ENCODE measurements at regions not wholly inside any gene's neighbourhood (a gene's known extent, or its start where the extent isn't known, plus 50 kb on each side); places are given as distances from the start of the nearest gene placed in this dataset.

DNA sequence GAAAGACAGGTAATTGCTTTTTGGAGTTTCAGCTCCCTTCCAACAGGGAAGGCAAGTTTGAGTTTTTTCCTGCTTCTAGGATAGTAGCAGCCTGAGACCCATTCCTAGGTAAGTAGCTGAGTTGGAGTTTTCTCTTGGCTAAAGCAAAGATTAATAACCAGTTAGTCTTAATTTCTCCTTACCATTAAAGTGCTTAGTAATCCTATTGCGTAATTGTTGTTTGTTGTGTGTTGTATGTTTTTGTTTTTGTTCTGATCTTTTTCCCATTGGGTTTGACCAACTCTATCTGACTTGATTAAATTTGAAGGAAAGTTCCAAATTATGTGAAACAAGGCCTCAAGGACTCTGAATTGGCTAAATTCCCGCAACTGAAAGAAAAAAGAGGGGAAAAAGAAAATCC is 83.5 kb downstream of the TBX22 start:
- Histone ChIP-seq H3K27ac (ENCODE audit: low read depth, low read length) (no peak overlapping the region), H3K4me1 (ENCODE audit: control insufficient read depth in 3 of 3, insufficient read depth in 3 of 3, low read length in 3 of 3) (no peaks in the 10 kb centered on the region), H3K9me3 (ENCODE audit: control insufficient read depth in 3 of 3, low read length in 3 of 3) (no peaks in the 10 kb centered on the region), H3K36me3 (ENCODE audit: control insufficient read depth in 3 of 3, insufficient read depth in 3 of 3, low read length in 3 of 3) (no peaks in the 10 kb centered on the region), H3K27me3 (ENCODE audit: control insufficient read depth in 3 of 3, insufficient read depth in 3 of 3, low read length in 3 of 3) (no peaks in the 10 kb centered on the region), H3K4me3 (ENCODE audit: low read length in 3 of 3) (no peak overlapping the region), H3K9ac (ENCODE audit: low read depth in 1 of 3, low read length in 3 of 3) (no peak overlapping the region)

DNA sequence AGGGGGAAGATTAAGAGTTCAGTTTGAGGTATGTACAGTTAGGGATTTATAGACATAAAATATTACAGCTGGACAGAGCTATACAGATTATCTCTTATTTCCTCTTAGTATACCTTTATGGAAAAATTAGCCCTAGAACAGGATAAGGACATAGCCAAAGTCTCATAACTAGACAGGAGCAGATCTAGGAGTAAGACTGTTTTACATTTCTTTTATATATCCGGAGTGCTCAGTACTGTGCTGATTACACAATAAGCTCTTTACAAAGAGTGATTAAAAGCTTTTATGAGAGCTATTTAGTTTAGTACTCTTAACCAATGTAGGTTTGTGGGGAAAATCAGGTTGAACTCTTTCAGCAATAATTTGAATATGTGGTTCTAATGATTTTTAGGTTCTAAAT is 105.8 kb downstream of the TBX22 start:
- Histone ChIP-seq H3K9ac (ENCODE audit: low read depth in 1 of 3, low read length in 3 of 3) (no peak overlapping the region), H3K4me3 (ENCODE audit: low read length in 3 of 3) (no peak overlapping the region), H3K27ac (ENCODE audit: low read depth, low read length) (no peak overlapping the region), H3K36me3 (ENCODE audit: control insufficient read depth in 3 of 3, insufficient read depth in 3 of 3, low read length in 3 of 3) (no peaks in the 10 kb centered on the region), H3K27me3 (ENCODE audit: control insufficient read depth in 3 of 3, insufficient read depth in 3 of 3, low read length in 3 of 3) (no peaks in the 10 kb centered on the region), H3K9me3 (ENCODE audit: control insufficient read depth in 3 of 3, low read length in 3 of 3) (no peaks in the 10 kb centered on the region), H3K4me1 (ENCODE audit: control insufficient read depth in 3 of 3, insufficient read depth in 3 of 3, low read length in 3 of 3) (no peaks in the 10 kb centered on the region)

DNA sequence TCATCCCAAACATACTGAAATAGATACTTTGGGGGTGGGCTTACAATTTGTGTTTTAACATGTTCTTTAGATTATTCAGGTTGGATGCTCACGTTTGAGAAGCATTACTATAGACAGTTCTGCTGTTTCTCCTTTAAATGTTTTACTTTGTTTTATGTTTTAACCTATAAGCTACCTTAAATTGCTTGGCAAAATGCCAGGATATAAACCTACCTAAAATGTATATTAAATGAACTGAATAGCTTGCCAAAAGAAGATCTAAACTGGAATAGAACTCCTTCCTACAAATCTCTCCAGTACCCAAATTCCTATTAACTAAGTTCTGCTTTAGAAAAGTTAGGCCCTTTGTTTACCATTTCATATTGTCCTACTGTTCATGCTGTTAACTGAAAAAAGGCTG is 124.4 kb downstream of the TBX22 start:
- Histone ChIP-seq H3K4me3 (ENCODE audit: low read length in 3 of 3) (no peak overlapping the region), H3K4me1 (ENCODE audit: control insufficient read depth in 3 of 3, insufficient read depth in 3 of 3, low read length in 3 of 3) (no peaks in the 10 kb centered on the region), H3K9me3 (ENCODE audit: control insufficient read depth in 3 of 3, low read length in 3 of 3) (no peaks in the 10 kb centered on the region), H3K36me3 (ENCODE audit: control insufficient read depth in 3 of 3, insufficient read depth in 3 of 3, low read length in 3 of 3) (no peaks in the 10 kb centered on the region), H3K27ac (ENCODE audit: low read depth, low read length) (no peak overlapping the region), H3K9ac (ENCODE audit: low read depth in 1 of 3, low read length in 3 of 3) (no peak overlapping the region), H3K27me3 (ENCODE audit: control insufficient read depth in 3 of 3, insufficient read depth in 3 of 3, low read length in 3 of 3) (no peaks in the 10 kb centered on the region)

GRCh38 chrX:80139564-80139963 is 125.0 kb downstream of the TBX22 start:
- Histone ChIP-seq H3K9ac (ENCODE audit: low read depth in 1 of 3, low read length in 3 of 3) (no peak overlapping the region), H3K9me3 (ENCODE audit: control insufficient read depth in 3 of 3, low read length in 3 of 3) (no peaks in the 10 kb centered on the region), H3K4me1 (ENCODE audit: control insufficient read depth in 3 of 3, insufficient read depth in 3 of 3, low read length in 3 of 3) (no peaks in the 10 kb centered on the region), H3K4me3 (ENCODE audit: low read length in 3 of 3) (no peak overlapping the region), H3K36me3 (ENCODE audit: control insufficient read depth in 3 of 3, insufficient read depth in 3 of 3, low read length in 3 of 3) (no peaks in the 10 kb centered on the region), H3K27me3 (ENCODE audit: control insufficient read depth in 3 of 3, insufficient read depth in 3 of 3, low read length in 3 of 3) (no peaks in the 10 kb centered on the region), H3K27ac (ENCODE audit: low read depth, low read length) (no peak overlapping the region)

- Histone ChIP-seq H3K27me3 (ENCODE audit: control insufficient read depth in 3 of 3, insufficient read depth in 3 of 3, low read length in 3 of 3) (no peaks in the 10 kb centered on the region), H3K36me3 (ENCODE audit: control insufficient read depth in 3 of 3, insufficient read depth in 3 of 3, low read length in 3 of 3) (no peaks in the 10 kb centered on the region), H3K9ac (ENCODE audit: low read depth in 1 of 3, low read length in 3 of 3) (no peak overlapping the region), H3K27ac (ENCODE audit: low read depth, low read length) (no peak overlapping the region), H3K9me3 (ENCODE audit: control insufficient read depth in 3 of 3, low read length in 3 of 3) (no peaks in the 10 kb centered on the region), H3K4me3 (ENCODE audit: low read length in 3 of 3) (no peak overlapping the region), H3K4me1 (ENCODE audit: control insufficient read depth in 3 of 3, insufficient read depth in 3 of 3, low read length in 3 of 3) (no peaks in the 10 kb centered on the region)
These were observed 156.0 kb downstream of the TBX22 start for GRCh38 chrX:80170581-80170980.

- Histone ChIP-seq H3K9ac (ENCODE audit: low read depth in 1 of 3, low read length in 3 of 3) (no peak overlapping the region), H3K4me1 (ENCODE audit: control insufficient read depth in 3 of 3, insufficient read depth in 3 of 3, low read length in 3 of 3) (no peaks in the 10 kb centered on the region), H3K9me3 (ENCODE audit: control insufficient read depth in 3 of 3, low read length in 3 of 3) (no peaks in the 10 kb centered on the region), H3K27me3 (ENCODE audit: control insufficient read depth in 3 of 3, insufficient read depth in 3 of 3, low read length in 3 of 3) (no peaks in the 10 kb centered on the region), H3K27ac (ENCODE audit: low read depth, low read length) (no peak overlapping the region), H3K36me3 (ENCODE audit: control insufficient read depth in 3 of 3, insufficient read depth in 3 of 3, low read length in 3 of 3) (no peaks in the 10 kb centered on the region), H3K4me3 (ENCODE audit: low read length in 3 of 3) (no peak overlapping the region)
These were observed 158.7 kb downstream of the TBX22 start for GRCh38 chrX:80173261-80173660.

- Histone ChIP-seq H3K27ac (ENCODE audit: low read depth, low read length) (no peak overlapping the region), H3K36me3 (ENCODE audit: control insufficient read depth in 3 of 3, insufficient read depth in 3 of 3, low read length in 3 of 3) (no peaks in the 10 kb centered on the region), H3K4me3 (ENCODE audit: low read length in 3 of 3) (no peak overlapping the region), H3K9me3 (ENCODE audit: control insufficient read depth in 3 of 3, low read length in 3 of 3) (no peaks in the 10 kb centered on the region), H3K4me1 (ENCODE audit: control insufficient read depth in 3 of 3, insufficient read depth in 3 of 3, low read length in 3 of 3) (no peaks in the 10 kb centered on the region), H3K27me3 (ENCODE audit: control insufficient read depth in 3 of 3, insufficient read depth in 3 of 3, low read length in 3 of 3) (no peaks in the 10 kb centered on the region), H3K9ac (ENCODE audit: low read depth in 1 of 3, low read length in 3 of 3) (no peak overlapping the region)
These were observed 160.5 kb downstream of the TBX22 start for GRCh38 chrX:80174925-80175574.

- Histone ChIP-seq H3K9ac (ENCODE audit: low read depth in 1 of 3, low read length in 3 of 3) (no peak overlapping the region), H3K4me1 (ENCODE audit: control insufficient read depth in 3 of 3, insufficient read depth in 3 of 3, low read length in 3 of 3) (no peaks in the 10 kb centered on the region), H3K27ac (ENCODE audit: low read depth, low read length) (no peak overlapping the region), H3K27me3 (ENCODE audit: control insufficient read depth in 3 of 3, insufficient read depth in 3 of 3, low read length in 3 of 3) (no peaks in the 10 kb centered on the region), H3K4me3 (ENCODE audit: low read length in 3 of 3) (no peak overlapping the region), H3K36me3 (ENCODE audit: control insufficient read depth in 3 of 3, insufficient read depth in 3 of 3, low read length in 3 of 3) (no peaks in the 10 kb centered on the region), H3K9me3 (ENCODE audit: control insufficient read depth in 3 of 3, low read length in 3 of 3) (no peaks in the 10 kb centered on the region)
These were observed 166.5 kb downstream of the TBX22 start for GRCh38 chrX:80181079-80181478.

GRCh38 chrX:80184854-80185253 is 170.3 kb downstream of the TBX22 start:
- Histone ChIP-seq H3K36me3 (ENCODE audit: control insufficient read depth in 3 of 3, insufficient read depth in 3 of 3, low read length in 3 of 3) (no peaks in the 10 kb centered on the region), H3K4me3 (ENCODE audit: low read length in 3 of 3) (no peak overlapping the region), H3K9me3 (ENCODE audit: control insufficient read depth in 3 of 3, low read length in 3 of 3) (no peaks in the 10 kb centered on the region), H3K27me3 (ENCODE audit: control insufficient read depth in 3 of 3, insufficient read depth in 3 of 3, low read length in 3 of 3) (no peaks in the 10 kb centered on the region), H3K4me1 (ENCODE audit: control insufficient read depth in 3 of 3, insufficient read depth in 3 of 3, low read length in 3 of 3) (no peaks in the 10 kb centered on the region), H3K9ac (ENCODE audit: low read depth in 1 of 3, low read length in 3 of 3) (no peak overlapping the region), H3K27ac (ENCODE audit: low read depth, low read length) (no peak overlapping the region)

GRCh38 chrX:80206647-80207046 is 192.1 kb downstream of the TBX22 start:
- Histone ChIP-seq H3K4me3 (ENCODE audit: low read length in 3 of 3) (no peak overlapping the region), H3K36me3 (ENCODE audit: control insufficient read depth in 3 of 3, insufficient read depth in 3 of 3, low read length in 3 of 3) (no peaks in the 10 kb centered on the region), H3K4me1 (ENCODE audit: control insufficient read depth in 3 of 3, insufficient read depth in 3 of 3, low read length in 3 of 3) (no peaks in the 10 kb centered on the region), H3K27ac (ENCODE audit: low read depth, low read length) (no peak overlapping the region), H3K9ac (ENCODE audit: low read depth in 1 of 3, low read length in 3 of 3) (no peak overlapping the region), H3K9me3 (ENCODE audit: control insufficient read depth in 3 of 3, low read length in 3 of 3) (peaks cover 0 to 4% (median 0%) of the 10 kb centered on the region in 3 donors), H3K27me3 (ENCODE audit: control insufficient read depth in 3 of 3, insufficient read depth in 3 of 3, low read length in 3 of 3) (peaks cover 0 to 3% (median 0%) of the 10 kb centered on the region in 3 donors)

All from skeletal muscle tissue (tissue), 3 donors.